HFF-Myc (cell line): ENCODE measurements at regions not wholly inside any gene's neighbourhood (a gene's known extent, or its start where the extent isn't known, plus 50 kb on each side); places are given as distances from the start of the nearest gene placed in this dataset.

Experiments
- DNase-seq: peaks from one replicate; pipeline ENCODE4 v3.0.0-alpha.2; 2011; ENCODE audit warnings: low read depth; ENCODE audit errors: extremely low read depth
- H3K4me3 ChIP-seq: replicated peaks from 2 replicates; pipeline ENCODE4 v1.5.1; 2011; ENCODE audit warnings: low read depth, mild to moderate bottlenecking, control low read depth, low read length
- CTCF ChIP-seq: IDR thresholded peaks from 2 replicates; pipeline ENCODE4 v1.5.1; 2012; ENCODE audit warnings: mild to moderate bottlenecking, low read depth, low read length, control low read depth; ENCODE audit errors: missing control alignments

DNA sequence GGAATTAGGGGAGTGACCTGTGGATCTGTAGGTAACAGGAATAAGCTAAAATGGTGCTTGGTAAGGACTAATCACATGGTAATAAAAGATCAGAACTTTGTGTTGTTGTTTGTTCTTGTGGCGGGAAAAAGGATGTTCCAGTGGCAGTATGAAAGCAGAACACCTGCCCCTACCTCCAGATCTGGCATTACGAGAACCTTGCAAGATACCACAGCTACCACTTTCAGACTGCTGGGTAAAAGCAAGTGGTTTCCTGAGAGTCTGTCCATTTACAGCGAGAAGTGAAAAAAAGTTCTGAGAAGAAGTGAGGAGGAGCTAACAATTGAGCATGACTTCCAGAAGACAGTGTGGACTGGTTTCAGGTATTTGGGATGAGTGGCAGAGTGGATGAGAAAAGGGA lies 252.5 kb downstream of the TLE4 start:
- DNase-seq: no peak
- TF ChIP-seq CTCF: no peak
- no peak overlapping the region for H3K4me3 ChIP-seq

DNA sequence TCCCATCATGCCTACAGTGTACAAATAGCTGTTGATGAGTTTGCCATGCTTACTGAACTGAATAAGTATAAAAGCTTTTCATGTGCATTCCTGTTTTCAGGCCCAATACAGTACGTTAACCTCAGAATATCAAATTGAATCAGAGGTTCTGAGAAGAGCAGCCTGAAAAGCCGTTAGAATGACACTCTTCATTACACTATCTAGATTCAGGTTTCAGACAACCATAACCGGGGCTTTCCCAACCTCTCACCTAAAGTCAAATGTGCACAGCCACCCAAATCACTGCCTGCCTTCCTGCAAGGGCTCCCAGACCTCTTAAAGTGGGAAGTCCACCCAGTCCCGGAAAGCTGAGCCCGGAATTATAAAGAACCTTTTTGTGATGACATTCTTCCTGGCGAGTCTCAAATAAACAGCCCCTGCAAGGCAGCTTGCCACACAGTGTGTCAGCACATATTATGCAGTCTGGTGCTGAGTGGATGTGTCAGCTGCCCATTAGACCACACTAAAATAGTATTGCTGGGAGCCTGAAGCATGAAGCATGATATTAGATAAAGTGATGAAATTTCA lies 245.8 kb downstream of the TLE4 start:
- no peak for DNase-seq
- TF ChIP-seq CTCF: no peak
- H3K4me3 ChIP-seq: no peak overlapping the region

DNA sequence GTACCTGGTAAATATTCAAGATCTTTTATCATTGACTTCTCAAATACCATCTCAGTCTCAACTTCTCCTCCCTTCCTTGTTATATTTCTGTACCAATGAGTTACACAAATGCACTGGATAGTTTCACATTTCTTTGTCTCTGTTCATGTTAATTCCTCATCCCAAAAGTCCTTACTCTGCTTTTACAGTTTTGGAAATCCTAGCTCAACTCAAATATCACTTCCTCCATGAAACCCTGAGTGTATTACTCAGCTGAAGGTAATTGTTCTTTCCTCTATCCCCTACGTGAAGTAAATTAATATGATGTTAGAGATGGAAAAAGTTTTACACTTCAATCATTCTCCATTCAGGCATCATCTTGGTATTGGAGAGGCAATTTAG lies 241.5 kb downstream of the TLE4 start:
- H3K4me3 ChIP-seq: no peak overlapping the region
- no peak for TF ChIP-seq CTCF
- no peak for DNase-seq

DNA sequence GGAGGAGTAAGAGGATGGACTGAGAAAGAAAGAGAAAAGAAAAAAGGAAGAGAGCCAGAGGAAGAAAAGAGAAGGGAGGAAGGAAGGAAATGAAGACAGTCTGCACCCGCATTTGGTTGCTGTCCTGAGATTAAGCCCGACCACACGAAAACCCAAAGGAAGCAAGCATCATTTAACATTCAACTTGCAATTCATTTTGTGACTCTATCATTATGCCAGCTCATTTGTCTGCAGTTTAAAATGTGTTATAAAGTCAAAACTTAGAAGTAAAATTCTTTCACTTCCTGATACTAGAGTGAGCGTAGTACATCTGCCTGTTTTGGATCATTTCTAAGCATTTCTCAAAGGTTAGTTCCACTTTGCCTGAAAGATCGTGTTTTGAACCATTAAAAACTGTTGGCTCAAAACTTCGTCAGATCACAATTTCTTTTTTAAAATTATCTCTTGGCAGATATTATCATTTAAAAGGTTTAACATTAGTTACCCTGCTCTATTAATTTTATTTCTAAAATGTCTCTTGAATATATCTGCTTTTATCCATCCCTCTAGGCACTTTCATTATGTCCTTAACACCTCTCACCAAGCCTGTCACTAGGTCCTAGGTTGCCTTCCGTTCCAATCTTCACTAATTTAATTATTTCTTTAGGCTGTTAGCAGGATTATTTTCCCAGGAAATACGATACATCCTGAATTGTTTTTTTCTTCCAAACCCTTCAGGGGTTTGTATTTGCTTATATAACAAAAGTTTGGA lies 240.9 kb downstream of the TLE4 start:
- TF ChIP-seq CTCF: no peak
- DNase-seq: no peak
- H3K4me3 ChIP-seq: no peak overlapping the region

DNA sequence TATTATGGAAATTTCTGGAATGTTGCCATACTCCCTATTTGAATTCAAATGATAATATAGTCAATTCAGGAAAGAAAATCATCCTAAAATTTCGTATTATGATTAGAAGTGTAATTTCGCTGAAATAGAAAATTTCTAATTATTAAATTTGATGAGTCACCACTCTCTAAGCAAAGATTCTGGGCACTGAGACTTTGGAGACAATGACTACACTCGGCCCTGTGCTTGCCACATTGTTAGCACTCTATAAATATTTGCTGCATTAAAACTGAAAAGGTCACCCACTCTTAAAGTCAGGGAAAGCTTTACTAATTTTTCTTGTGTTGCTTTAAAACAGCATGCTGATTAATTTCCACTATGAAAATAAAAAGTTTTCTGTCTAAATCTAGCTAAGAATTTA lies 240.3 kb downstream of the TLE4 start:
- no peak overlapping the region for H3K4me3 ChIP-seq
- no peak for TF ChIP-seq CTCF
- DNase-seq: no peak

DNA sequence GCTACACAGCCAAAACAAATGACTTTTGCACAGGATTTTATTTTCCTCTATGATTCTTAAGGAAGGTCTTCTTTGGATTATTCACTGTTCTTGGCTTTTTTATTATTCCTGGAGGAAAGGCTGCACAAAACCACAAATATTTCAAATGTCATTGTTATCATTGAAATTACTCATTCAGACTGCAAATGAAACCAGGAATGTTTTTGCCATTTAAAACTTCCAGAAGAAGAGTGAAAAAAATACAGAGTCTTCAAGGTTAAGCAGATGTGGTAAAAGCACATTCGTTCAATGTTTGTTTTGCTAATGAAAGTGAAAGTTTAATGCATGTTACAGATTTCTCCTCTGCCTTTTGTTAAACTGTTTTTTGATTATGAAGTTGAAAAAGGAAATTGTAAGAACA lies 238.2 kb downstream of the TLE4 start:
- TF ChIP-seq CTCF: no peak
- no peak overlapping the region for H3K4me3 ChIP-seq
- DNase-seq: peak; percentile 32
